ENCODE measurements at regions not wholly inside any gene's neighbourhood (a gene's known extent, or its start where the extent isn't known, plus 50 kb on each side); places are given as distances from the start of the nearest gene placed in this dataset.

- no peaks in the 10 kb centered on the region for H3K4me1 Mint-ChIP-seq
- no peak overlapping the region for H3K27ac Mint-ChIP-seq
- no peaks in the 10 kb centered on the region for H3K9me3 Mint-ChIP-seq
- no peaks in the 10 kb centered on the region for H3K27me3 Mint-ChIP-seq
- no peaks in the 10 kb centered on the region for H3K36me3 Mint-ChIP-seq
- no peak overlapping the region for H3K4me3 Mint-ChIP-seq
Measured at GRCh38 chr11:8740129-8740528, 57.5 kb downstream of the RPL27A start.

- Mint-ChIP-seq H3K4me1 (no peaks in the 10 kb centered on the region), H3K27me3 (no peaks in the 10 kb centered on the region), H3K36me3 (no peaks in the 10 kb centered on the region), H3K27ac (no peak overlapping the region), H3K9me3 (no peaks in the 10 kb centered on the region), H3K4me3 (no peak overlapping the region)
Measured at GRCh38 chr11:8744423-8744822, 61.8 kb downstream of the RPL27A start.

- Mint-ChIP-seq H3K27ac (no peak overlapping the region), H3K36me3 (no peaks in the 10 kb centered on the region), H3K27me3 (peaks cover 1% of the 10 kb centered on the region), H3K9me3 (no peaks in the 10 kb centered on the region), H3K4me1 (no peaks in the 10 kb centered on the region), H3K4me3 (no peak overlapping the region)
Measured at GRCh38 chr11:8745431-8746253, 63.0 kb downstream of the RPL27A start.

GRCh38 chr11:8746331-8746974 lies 63.9 kb downstream of the RPL27A start:
- no peak overlapping the region for H3K4me3 Mint-ChIP-seq
- H3K36me3 Mint-ChIP-seq = no peaks in the 10 kb centered on the region
- H3K27ac Mint-ChIP-seq = no peak overlapping the region
- H3K4me1 Mint-ChIP-seq = no peaks in the 10 kb centered on the region
- no peaks in the 10 kb centered on the region for H3K9me3 Mint-ChIP-seq
- peaks cover 1% of the 10 kb centered on the region for H3K27me3 Mint-ChIP-seq

- H3K36me3 Mint-ChIP-seq = no peaks in the 10 kb centered on the region
- H3K27ac Mint-ChIP-seq = no peak overlapping the region
Measured at GRCh38 chr11:8747173-8747572, 64.6 kb downstream of the RPL27A start.

GRCh38 chr11:8748317-8748716 lies 65.7 kb downstream of the RPL27A start:
- peaks cover 1% of the 10 kb centered on the region for H3K27me3 Mint-ChIP-seq
- H3K36me3 Mint-ChIP-seq = no peaks in the 10 kb centered on the region
- H3K27ac Mint-ChIP-seq = no peak overlapping the region
- no peaks in the 10 kb centered on the region for H3K9me3 Mint-ChIP-seq
- no peaks in the 10 kb centered on the region for H3K4me1 Mint-ChIP-seq
- H3K4me3 Mint-ChIP-seq = no peak overlapping the region

More at GRCh38 chr11:8747173-8747572, 64.6 kb downstream of the RPL27A start:
- Mint-ChIP-seq H3K4me3 (no peak overlapping the region), H3K27me3 (peaks cover 1% of the 10 kb centered on the region), H3K9me3 (no peaks in the 10 kb centered on the region), H3K4me1 (no peaks in the 10 kb centered on the region)

- no peaks in the 10 kb centered on the region for H3K4me1 Mint-ChIP-seq
- H3K4me3 Mint-ChIP-seq = no peak overlapping the region
- no peak overlapping the region for H3K27ac Mint-ChIP-seq
- peaks cover 1% of the 10 kb centered on the region for H3K27me3 Mint-ChIP-seq
- no peaks in the 10 kb centered on the region for H3K36me3 Mint-ChIP-seq
- no peaks in the 10 kb centered on the region for H3K9me3 Mint-ChIP-seq
Measured at GRCh38 chr11:8749202-8749601, 66.6 kb downstream of the RPL27A start.

- no peaks in the 10 kb centered on the region for H3K4me1 Mint-ChIP-seq
- H3K9me3 Mint-ChIP-seq = no peaks in the 10 kb centered on the region
- H3K4me3 Mint-ChIP-seq = no peak overlapping the region
- H3K36me3 Mint-ChIP-seq = no peaks in the 10 kb centered on the region
- peaks cover 1% of the 10 kb centered on the region for H3K27me3 Mint-ChIP-seq
- H3K27ac Mint-ChIP-seq = no peak overlapping the region
Measured at GRCh38 chr11:8754241-8754640, 71.6 kb downstream of the RPL27A start.

GRCh38 chr11:8756201-8756600 lies 73.6 kb downstream of the RPL27A start:
- H3K9me3 Mint-ChIP-seq = no peaks in the 10 kb centered on the region
- no peaks in the 10 kb centered on the region for H3K36me3 Mint-ChIP-seq
- H3K4me3 Mint-ChIP-seq = no peak overlapping the region
- H3K4me1 Mint-ChIP-seq = no peaks in the 10 kb centered on the region
- H3K27me3 Mint-ChIP-seq = no peaks in the 10 kb centered on the region
- H3K27ac Mint-ChIP-seq = no peak overlapping the region

- H3K27me3 Mint-ChIP-seq = no peaks in the 10 kb centered on the region
- H3K4me1 Mint-ChIP-seq = no peaks in the 10 kb centered on the region
- H3K9me3 Mint-ChIP-seq = no peaks in the 10 kb centered on the region
- no peak overlapping the region for H3K4me3 Mint-ChIP-seq
- H3K27ac Mint-ChIP-seq = no peak overlapping the region
- H3K36me3 Mint-ChIP-seq = no peaks in the 10 kb centered on the region
Measured at GRCh38 chr11:8757047-8757446, 74.5 kb downstream of the RPL27A start.

GRCh38 chr11:8757533-8757932 lies 74.9 kb downstream of the RPL27A start:
- H3K4me1 Mint-ChIP-seq = no peaks in the 10 kb centered on the region
- no peaks in the 10 kb centered on the region for H3K27me3 Mint-ChIP-seq
- H3K4me3 Mint-ChIP-seq = no peak overlapping the region
- H3K9me3 Mint-ChIP-seq = no peaks in the 10 kb centered on the region
- no peak overlapping the region for H3K27ac Mint-ChIP-seq
- H3K36me3 Mint-ChIP-seq = no peaks in the 10 kb centered on the region

GRCh38 chr11:8758619-8759169 lies 76.1 kb downstream of the RPL27A start:
- H3K4me1 Mint-ChIP-seq = no peaks in the 10 kb centered on the region
- H3K9me3 Mint-ChIP-seq = no peaks in the 10 kb centered on the region
- no peaks in the 10 kb centered on the region for H3K36me3 Mint-ChIP-seq
- H3K27ac Mint-ChIP-seq = no peak overlapping the region
- H3K27me3 Mint-ChIP-seq = no peaks in the 10 kb centered on the region
- no peak overlapping the region for H3K4me3 Mint-ChIP-seq

GRCh38 chr11:8759634-8760033 lies 77.0 kb downstream of the RPL27A start:
- Mint-ChIP-seq H3K4me1 (no peaks in the 10 kb centered on the region), H3K27ac (no peak overlapping the region), H3K4me3 (no peak overlapping the region), H3K9me3 (no peaks in the 10 kb centered on the region), H3K36me3 (no peaks in the 10 kb centered on the region), H3K27me3 (no peaks in the 10 kb centered on the region)

GRCh38 chr11:8760896-8761295 lies 78.3 kb downstream of the RPL27A start:
- Mint-ChIP-seq H3K9me3 (no peaks in the 10 kb centered on the region), H3K4me3 (no peak overlapping the region), H3K27me3 (no peaks in the 10 kb centered on the region), H3K27ac (no peak overlapping the region), H3K36me3 (no peaks in the 10 kb centered on the region), H3K4me1 (no peaks in the 10 kb centered on the region)

GRCh38 chr11:8763070-8763685 lies 80.6 kb downstream of the RPL27A start:
- no peak overlapping the region for H3K27ac Mint-ChIP-seq

GRCh38 chr11:8765294-8765693 lies 82.7 kb downstream of the RPL27A start:
- H3K27ac Mint-ChIP-seq = no peak overlapping the region
- H3K9me3 Mint-ChIP-seq = no peaks in the 10 kb centered on the region
- H3K36me3 Mint-ChIP-seq = no peaks in the 10 kb centered on the region
- H3K27me3 Mint-ChIP-seq = no peaks in the 10 kb centered on the region
- H3K4me3 Mint-ChIP-seq = no peak overlapping the region
- no peaks in the 10 kb centered on the region for H3K4me1 Mint-ChIP-seq

More at GRCh38 chr11:8763070-8763685, 80.6 kb downstream of the RPL27A start:
- Mint-ChIP-seq H3K4me3 (no peak overlapping the region), H3K9me3 (no peaks in the 10 kb centered on the region), H3K4me1 (no peaks in the 10 kb centered on the region), H3K36me3 (no peaks in the 10 kb centered on the region), H3K27me3 (no peaks in the 10 kb centered on the region)

All from activated naive CD4-positive, alpha-beta T cell treated with anti-CD3 and anti-CD28 coated beads, Interleukin-2, amount 50 U/mL, for 24 hours (primary cell).